NCI-H345 treated with DMSO at 0.1 percent for 48 hours (cell line): ENCODE measurements at regions not wholly inside any gene's neighbourhood (a gene's known extent, or its start where the extent isn't known, plus 50 kb on each side); places are given as distances from the start of the nearest gene placed in this dataset.

Experiments
- DNase-seq: peaks from one replicate; lab custom pipeline; 2025; ENCODE audit not compliant: unreplicated experiment; lab: John Stamatoyannopoulos, UW

DNA sequence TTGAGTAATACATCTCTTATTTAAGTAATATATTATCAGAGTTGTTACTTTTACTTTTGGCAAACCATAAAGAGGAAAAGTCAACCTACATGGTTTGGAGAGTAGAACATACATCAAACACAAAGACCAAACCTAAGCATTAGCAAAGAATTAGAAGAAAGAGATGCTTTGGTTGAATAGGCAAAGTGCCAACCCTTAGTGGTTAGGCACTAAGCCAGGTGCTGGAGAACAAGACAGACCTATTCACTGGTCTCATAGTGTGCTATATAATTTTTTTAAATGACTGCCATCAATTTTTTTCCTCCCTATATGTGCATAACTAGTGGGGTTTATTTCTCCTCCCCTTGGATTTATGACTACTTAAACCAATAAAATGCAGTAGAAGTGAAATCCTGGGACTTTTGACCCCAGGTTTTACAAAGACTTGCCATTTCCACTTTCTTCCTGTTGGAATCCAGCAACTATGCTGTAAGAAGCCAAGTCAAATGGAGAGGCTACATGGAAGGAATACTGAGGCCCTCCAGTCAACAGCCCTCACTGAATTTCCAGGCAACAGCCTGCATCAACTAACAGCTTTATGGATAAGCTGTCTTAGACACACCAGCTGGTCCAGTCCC is 69.8 kb upstream of the HAO2 start:
- DNase-seq: peak; percentile 13

DNA sequence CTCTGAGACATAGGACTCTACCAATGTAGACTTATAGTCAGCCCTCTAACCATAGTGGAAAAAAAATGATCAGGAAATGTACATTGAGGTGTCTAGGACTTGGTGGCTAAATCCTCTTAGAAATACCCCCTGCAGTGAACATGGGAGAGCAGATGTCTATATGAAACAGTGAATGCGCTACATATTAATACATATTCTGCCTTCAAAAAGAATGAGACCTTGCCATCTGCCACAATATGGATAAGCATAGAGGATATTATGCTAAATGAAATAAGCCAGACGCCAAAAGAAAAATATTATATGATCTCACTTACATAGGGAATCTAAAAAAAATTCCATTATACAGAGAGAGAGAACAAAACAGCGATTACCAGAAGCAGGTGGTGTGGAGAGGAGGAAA is 66.6 kb upstream of the HAO2 start:
- DNase-seq: no peak

DNA sequence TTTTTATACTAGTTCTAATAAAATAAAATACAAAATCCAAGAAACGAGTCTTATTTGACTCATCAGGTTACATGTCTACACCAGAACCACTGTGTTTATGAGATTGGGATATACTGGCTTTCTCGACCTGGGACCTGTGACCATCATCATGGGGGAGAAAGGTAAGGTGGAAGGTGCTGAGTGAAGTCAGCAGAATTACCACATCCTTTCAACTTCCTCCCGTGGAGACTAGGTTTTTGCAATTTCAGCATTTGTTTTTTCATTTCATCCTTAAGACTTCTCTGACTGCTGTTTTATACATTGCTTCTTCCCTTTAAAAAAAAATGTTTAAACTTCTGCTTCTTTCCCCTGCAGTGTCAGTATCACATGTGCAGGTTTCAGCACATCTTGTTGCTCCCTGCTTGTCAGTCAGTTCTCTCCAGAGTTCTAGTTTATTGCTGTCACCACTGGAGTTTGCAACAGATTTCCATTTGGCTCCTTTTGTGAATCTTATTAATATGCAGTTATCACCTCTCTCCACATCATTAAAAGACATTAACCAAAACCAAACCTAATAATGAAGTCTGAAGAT is 60.4 kb upstream of the HAO2 start:
- no peak for DNase-seq

DNA sequence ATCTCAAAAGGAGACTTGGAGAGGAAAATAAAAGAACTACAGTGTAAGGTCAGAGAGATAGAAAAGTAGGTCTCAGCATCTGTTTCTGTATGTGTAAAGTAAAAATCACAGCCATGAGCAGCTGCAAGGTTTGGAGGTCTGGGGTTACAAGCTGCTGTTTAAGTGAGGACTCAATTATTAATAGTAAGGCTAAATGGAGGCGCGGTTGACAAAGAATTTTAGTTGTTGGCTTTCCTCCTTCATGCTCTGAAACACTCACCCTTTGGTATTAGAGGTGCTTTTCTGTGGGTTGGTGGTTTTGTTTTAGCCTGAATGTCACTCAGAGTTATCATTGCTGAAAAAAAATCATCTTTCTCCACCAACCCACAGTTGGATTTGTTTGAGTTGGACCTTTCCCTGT is 59.8 kb upstream of the HAO2 start:
- DNase-seq: no peak

DNA sequence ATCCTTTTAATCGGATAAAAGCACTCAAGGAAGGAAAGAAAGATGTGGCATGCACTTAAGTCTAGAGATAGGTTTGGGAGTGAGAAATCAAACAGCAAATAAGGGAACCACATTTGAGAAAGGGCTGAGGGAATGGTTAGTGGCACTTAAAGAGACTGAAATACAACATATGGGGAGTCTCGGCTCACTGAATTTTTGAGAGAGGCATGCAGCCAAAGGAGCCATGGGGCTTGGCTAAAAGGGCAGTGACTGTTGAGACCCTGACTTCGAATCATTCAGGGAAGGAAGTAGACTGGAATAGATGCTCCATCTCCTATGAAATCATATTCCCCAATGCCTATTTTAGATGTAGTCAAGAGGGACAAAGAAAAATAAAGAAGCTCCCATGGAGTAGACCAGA is 58.3 kb upstream of the HAO2 start:
- no peak for DNase-seq

DNA sequence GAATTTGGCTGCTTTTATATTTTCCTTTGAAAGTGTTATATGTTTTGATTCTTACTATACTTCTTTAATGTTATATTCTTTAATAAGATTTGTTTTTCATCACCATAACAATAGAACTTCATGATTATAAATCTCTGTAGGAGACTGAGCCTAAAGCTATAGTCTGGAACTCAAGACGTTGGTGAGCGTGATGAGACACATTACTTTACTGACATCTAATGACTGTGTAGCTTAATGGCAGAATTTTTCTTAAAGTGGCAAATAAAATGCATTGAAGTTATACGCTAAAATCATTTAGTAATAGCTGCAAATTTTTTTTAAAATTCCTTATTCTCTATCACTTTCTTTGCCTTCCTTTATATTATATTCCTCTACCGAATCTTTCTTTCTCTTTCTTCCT is 56.1 kb upstream of the HAO2 start:
- no peak for DNase-seq

DNA sequence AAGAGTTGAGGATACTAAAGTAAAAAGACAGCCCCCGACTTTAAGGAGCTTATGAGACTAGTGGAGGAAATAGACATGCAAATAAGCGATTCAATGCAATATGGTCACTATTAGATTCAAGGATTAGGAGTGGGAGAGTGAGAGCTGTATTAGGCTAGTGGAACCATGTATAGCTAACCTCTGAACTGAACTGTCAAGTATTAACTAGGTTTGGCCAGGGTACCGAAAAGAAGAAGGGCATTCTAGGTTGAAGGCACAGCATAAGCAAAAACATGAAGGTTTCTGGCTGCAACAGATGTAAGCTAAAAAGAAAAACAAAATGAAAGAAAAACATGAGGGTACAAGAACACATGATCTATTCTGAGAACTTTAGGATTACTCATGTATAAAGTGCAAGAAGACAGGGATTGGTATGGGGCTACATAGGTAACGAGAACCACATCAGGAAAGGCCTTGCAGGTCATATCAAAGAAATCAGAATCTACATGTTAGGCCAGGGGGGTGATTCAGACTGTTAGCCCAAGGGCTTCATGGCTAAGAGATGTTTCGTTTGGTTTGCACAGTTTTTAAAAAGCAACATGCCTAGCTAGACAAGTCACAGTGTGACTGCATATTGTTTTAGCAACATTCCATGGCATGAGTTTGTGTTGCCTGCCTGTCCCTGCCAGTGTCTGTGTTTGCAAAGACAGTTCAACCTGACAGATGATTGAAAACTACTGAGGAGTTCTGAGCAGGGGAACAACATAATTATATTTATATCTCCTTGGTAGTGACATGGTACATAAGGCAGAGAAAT is 54.4 kb upstream of the HAO2 start:
- DNase-seq: no peak

DNA sequence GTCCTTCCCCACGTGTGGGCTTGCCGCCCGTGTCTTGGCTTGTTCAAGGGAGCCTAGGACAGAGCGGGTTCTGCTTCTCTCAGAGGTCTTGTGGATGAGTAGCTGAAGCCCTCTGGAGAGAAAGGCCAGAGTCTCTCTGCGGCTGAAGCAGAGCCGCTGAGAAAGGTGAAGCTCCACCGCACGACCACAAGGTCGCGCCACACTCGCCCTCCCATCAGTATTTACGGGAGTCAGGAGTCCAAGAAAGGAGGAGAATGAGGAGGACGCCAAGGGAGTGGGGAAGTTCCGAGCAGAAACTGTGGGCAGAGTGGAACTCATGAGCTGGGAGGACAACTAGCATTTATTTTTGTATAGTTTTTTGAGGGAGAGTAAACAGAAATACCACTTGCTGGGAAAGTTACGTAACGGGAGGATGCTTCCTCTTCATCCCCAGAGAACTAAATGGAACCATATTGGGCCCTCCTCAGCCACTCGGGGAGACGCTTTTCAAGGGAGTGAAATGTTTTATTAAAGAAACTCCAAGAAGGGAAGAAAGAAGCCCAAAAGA is 51.6 kb upstream of the HAO2 start:
- DNase-seq: no peak

DNA sequence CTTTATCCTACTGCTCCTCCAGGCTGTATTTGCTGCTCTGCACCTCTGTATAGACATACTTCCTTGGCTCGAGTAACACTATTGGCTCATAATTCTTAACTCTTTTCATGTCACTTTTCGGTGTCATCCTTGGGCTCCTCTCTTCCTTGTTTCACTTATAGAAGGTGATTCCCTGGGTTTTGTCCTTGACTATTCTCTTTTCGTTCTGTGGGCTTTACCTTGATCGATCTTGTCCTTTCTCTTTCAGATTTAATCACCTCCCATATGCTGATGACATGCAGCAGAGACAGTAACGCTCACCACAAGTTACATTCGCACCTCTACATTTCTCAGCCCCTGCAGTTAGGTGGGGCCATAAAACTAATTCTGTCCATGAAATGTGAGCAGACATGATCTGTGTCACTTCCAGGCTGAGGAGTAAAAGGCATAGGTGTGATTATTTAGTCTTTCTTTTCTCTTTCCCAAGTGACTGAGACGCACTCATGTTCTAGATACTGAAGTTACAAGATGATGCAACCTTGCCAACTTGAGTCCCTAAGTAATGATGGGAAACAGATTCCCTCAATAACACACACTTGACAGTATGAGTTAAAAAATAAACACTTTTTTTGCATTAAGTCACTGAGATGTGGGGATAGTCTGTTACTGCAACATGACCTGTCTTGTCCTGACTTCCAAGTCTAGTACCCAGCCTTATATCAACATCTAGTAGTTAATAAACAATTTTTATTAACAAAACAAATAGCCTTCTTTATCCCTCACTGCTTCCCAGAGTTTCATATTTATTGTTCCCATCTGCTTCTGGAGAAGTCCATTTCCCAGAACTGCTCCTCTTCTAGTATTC is 49.9 kb upstream of the HAO2 start:
- DNase-seq: no peak
